Keratinocyte (primary cell): ENCODE measurements at regions not wholly inside any gene's neighbourhood (a gene's known extent, or its start where the extent isn't known, plus 50 kb on each side); places are given as distances from the start of the nearest gene placed in this dataset.

Experiments
- DNase-seq: peaks from one replicate; pipeline ENCODE4 v3.0.0-alpha.2; 2011; ENCODE audit warnings: low read depth, missing footprints, low spot score
- FAIRE-seq: peaks from 2 replicates; lab custom pipeline; 2011; peaks lifted over from hg19 to GRCh38; lab: Jason Lieb, UNC
- H2AFZ ChIP-seq: 2 replicates; pipeline ENCODE4 v1.6.0; 2012; ENCODE audit warnings: low read length, control low read depth, inconsistent platforms; ENCODE audit not compliant: control insufficient read depth
- H3K27ac ChIP-seq: 2 replicates; pipeline ENCODE4 v1.5.1; 2011; ENCODE audit warnings: low read length; ENCODE audit not compliant: control insufficient read depth, insufficient read depth
- H3K27me3 ChIP-seq: 3 replicates; pipeline ENCODE4 v1.6.0; 2011; ENCODE audit warnings: low read length; ENCODE audit not compliant: control insufficient read depth, insufficient read depth; ENCODE audit errors: extremely low read depth
- H3K36me3 ChIP-seq, 2 experiments: 2 replicates in 1 of 2; 3 replicates in 1 of 2; pipeline ENCODE4 v1.5.1; 2011; ENCODE audit warnings: low read length in 2 of 2, mild to moderate bottlenecking in 1 of 2; ENCODE audit not compliant: control insufficient read depth in 2 of 2, insufficient read depth in 2 of 2; ENCODE audit errors: extremely low read depth in 1 of 2
- H3K4me1 ChIP-seq: 3 replicates; pipeline ENCODE4 v1.5.1; 2011; ENCODE audit warnings: low read length; ENCODE audit not compliant: control insufficient read depth, insufficient read depth; ENCODE audit errors: extremely low read depth
- H3K4me2 ChIP-seq: 3 replicates; pipeline ENCODE4 v1.6.0; 2011; ENCODE audit warnings: low read depth, low read length; ENCODE audit not compliant: control insufficient read depth, insufficient read depth; ENCODE audit errors: extremely low read depth
- H3K4me3 ChIP-seq, 3 experiments: fragments of 200-600 bp in 1 of 3; sonication (generic) in 1 of 3; 2 replicates in 2 of 3; 3 replicates in 1 of 3; pipeline ENCODE4 v1.5.1; 2011 to 2016; ENCODE audit warnings: low read length in 3 of 3, mild to moderate bottlenecking in 3 of 3, control low read depth in 2 of 3, inconsistent platforms in 1 of 3, low read depth in 1 of 3, mixed read lengths in 1 of 3, mixed run types in 1 of 3, moderate library complexity in 1 of 3; ENCODE audit not compliant: control insufficient read depth in 2 of 3, insufficient read depth in 2 of 3; ENCODE audit errors: extremely low read depth in 1 of 3
- H3K79me2 ChIP-seq: 2 replicates; pipeline ENCODE4 v1.6.0; 2012; ENCODE audit warnings: low read length; ENCODE audit not compliant: control insufficient read depth, insufficient read depth
- H3K9ac ChIP-seq: 3 replicates; pipeline ENCODE4 v1.6.0; 2011; ENCODE audit warnings: low read length; ENCODE audit not compliant: control insufficient read depth, insufficient read depth; ENCODE audit errors: extremely low read depth
- H3K9me1 ChIP-seq: 3 replicates; pipeline ENCODE4 v1.6.0; 2011; ENCODE audit warnings: low read length; ENCODE audit not compliant: control insufficient read depth, insufficient read depth; ENCODE audit errors: extremely low read depth
- H3K9me3 ChIP-seq: 2 replicates; pipeline ENCODE4 v1.5.1; 2012; ENCODE audit warnings: low read depth, low read length; ENCODE audit not compliant: control insufficient read depth
- H4K20me1 ChIP-seq: 3 replicates; pipeline ENCODE4 v1.6.0; 2011; ENCODE audit warnings: low read length; ENCODE audit not compliant: control insufficient read depth, insufficient read depth; ENCODE audit errors: extremely low read depth
- CTCF ChIP-seq, 3 experiments: IDR thresholded peaks in 1 of 3; conservative IDR thresholded peaks in 1 of 3; optimal IDR thresholded peaks in 1 of 3; 2 replicates in 2 of 3; 3 replicates in 1 of 3; pipeline versions ENCODE3 to v1.5.1; 2011; ENCODE audit warnings: low read length in 3 of 3, mild to moderate bottlenecking in 3 of 3, moderate library complexity in 2 of 3, control low read depth in 1 of 3, inconsistent platforms in 1 of 3; ENCODE audit not compliant: insufficient read depth in 2 of 3; ENCODE audit errors: extremely low read depth in 1 of 3
- EZH2 ChIP-seq: IDR thresholded peaks from one replicate; pipeline ENCODE4 v1.6.1; 2012; ENCODE audit warnings: inconsistent platforms, mild to moderate bottlenecking, low read length, moderate library complexity
- dilution Hi-C: fragments of 300-500 bp; cut with MboI; formaldehyde crosslinking; loops from one replicate; pipeline ENCODE4 v1.7.0; 2020; ENCODE audit warnings: low sequenced_read_pairs; ENCODE audit not compliant: extremely low pct_ligation_motif_present

DNA sequence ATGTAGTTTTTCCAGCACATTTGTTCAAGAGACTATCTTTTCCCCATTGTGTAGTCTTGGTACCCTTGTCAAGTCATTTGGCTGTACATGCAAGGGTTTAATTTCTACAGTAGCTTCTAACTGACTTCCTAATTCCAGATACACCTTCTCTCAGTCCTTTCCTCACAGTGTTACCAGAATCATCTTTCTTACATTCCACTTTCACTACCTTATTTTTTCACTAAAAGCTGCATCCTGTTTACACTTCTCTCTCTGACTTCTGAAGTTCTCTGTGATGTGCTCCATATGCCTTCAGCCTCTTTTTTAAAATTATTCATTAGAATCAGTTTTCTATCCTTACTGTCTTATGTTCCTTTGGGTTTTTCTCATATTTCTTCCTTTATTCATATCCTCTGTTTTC is 57.1 kb upstream of the RWDD3 start:
- no peak for FAIRE-seq
- dilution Hi-C loops = no loop called here

DNA sequence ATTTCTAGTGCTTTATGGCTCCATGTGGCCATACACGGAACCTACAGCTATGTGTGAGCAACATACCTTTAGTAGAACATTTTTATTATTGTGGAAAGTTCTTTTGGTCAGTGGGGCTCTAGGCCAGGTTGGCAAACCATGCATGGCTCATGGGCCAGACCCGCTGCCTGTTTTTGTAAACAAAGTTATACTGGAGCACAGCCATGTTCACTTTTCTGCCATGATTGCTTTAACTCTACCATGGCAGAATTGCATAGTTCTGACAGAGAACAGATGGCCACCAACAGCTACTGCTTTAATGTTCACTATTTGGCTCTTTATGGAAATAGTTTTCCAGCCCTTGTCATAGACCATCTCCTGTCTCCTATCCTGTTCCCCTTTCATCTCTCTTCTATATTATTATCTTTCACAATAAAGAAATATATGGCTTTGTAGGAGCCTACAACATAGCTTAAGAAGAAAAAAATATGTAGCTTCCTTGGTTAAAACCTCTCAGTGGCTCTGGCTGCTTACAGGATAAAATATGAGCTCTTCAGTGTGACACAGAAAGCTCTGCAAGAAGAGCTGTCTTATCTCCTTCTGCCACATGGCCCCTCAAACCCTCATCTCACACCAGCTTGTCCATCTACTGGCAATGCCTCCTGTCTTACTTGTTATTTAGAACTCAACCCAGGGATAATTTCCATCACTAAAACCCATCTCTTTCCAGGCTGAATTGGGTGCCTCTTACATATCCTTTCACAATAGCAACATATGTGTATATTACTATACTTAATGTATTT is 54.6 kb upstream of the RWDD3 start:
- H4K20me1 ChIP-seq = no peaks in the 10 kb centered on the region
- H3K9me1 ChIP-seq = no peaks in the 10 kb centered on the region
- no peak overlapping the region for H2AFZ ChIP-seq
- no peaks in the 10 kb centered on the region for H3K9me3 ChIP-seq
- H3K27me3 ChIP-seq = no peaks in the 10 kb centered on the region
- no peaks in the 10 kb centered on the region for H3K79me2 ChIP-seq
- dilution Hi-C loops = no loop called here
- H3K4me2 ChIP-seq = no peak overlapping the region
- DNase-seq = no peak
- H3K27ac ChIP-seq = no peak overlapping the region
- no peak overlapping the region for H3K4me3 ChIP-seq
- no peaks in the 10 kb centered on the region for H3K4me1 ChIP-seq
- FAIRE-seq = no peak
- TF ChIP-seq CTCF (optimal IDR thresholded peaks at IDR 0.05 in 1 of 3, IDR thresholded peaks at IDR 0.05 in 1 of 3, conservative IDR thresholded peaks at IDR 0.05 in 1 of 3; ENCODE audit: extremely low read depth in 1 of 3, insufficient read depth in 2 of 3, low read length in 3 of 3) (no peak), EZH2 (no peak)
- H3K9ac ChIP-seq = no peak overlapping the region
- H3K36me3 ChIP-seq = no peaks in the 10 kb centered on the region

More for the DNA sequence above, 57.1 kb upstream of the RWDD3 start:
- H3K4me2 ChIP-seq = no peak overlapping the region
- H3K79me2 ChIP-seq = no peaks in the 10 kb centered on the region
- no peak for TF ChIP-seq EZH2
- TF ChIP-seq CTCF (optimal IDR thresholded peaks at IDR 0.05 in 1 of 3, IDR thresholded peaks at IDR 0.05 in 1 of 3, conservative IDR thresholded peaks at IDR 0.05 in 1 of 3; ENCODE audit: extremely low read depth in 1 of 3, insufficient read depth in 2 of 3, low read length in 3 of 3) = no peak
- no peak overlapping the region for H3K9ac ChIP-seq
- H3K9me3 ChIP-seq = no peaks in the 10 kb centered on the region
- no peak overlapping the region for H3K27ac ChIP-seq
- no peak for DNase-seq
- no peaks in the 10 kb centered on the region for H3K9me1 ChIP-seq
- no peaks in the 10 kb centered on the region for H4K20me1 ChIP-seq
- no peaks in the 10 kb centered on the region for H3K27me3 ChIP-seq
- H3K4me1 ChIP-seq = no peaks in the 10 kb centered on the region
- H3K4me3 ChIP-seq = no peak overlapping the region
- no peaks in the 10 kb centered on the region for H3K36me3 ChIP-seq
- no peak overlapping the region for H2AFZ ChIP-seq
